ENCODE measurements at regions not wholly inside any gene's neighbourhood (a gene's known extent, or its start where the extent isn't known, plus 50 kb on each side); places are given as distances from the start of the nearest gene placed in this dataset.

GRCh38 chr12:24102676-24103075 lies 153.2 kb upstream of the SOX5 start:
- H3K9me2 ChIP-seq (ENCODE audit: insufficient read depth): no peaks in the 10 kb centered on the region
- no peaks in the 10 kb centered on the region for H3K27me3 ChIP-seq (ENCODE audit: insufficient read depth, low read length)
- H4K20me1 ChIP-seq (ENCODE audit: insufficient read depth): no peaks in the 10 kb centered on the region
- no peaks in the 10 kb centered on the region for H3K36me3 ChIP-seq (ENCODE audit: control insufficient read depth in 1 of 2, insufficient read depth in 2 of 2, low read length in 2 of 2)
- TF ChIP-seq EZH2 (IDR thresholded peaks at IDR 0.05) (no peak), SP1 (IDR thresholded peaks at IDR 0.05; ENCODE audit: low read depth) (no peak), ZFX (IDR thresholded peaks at IDR 0.05) (no peak), CEBPB (IDR thresholded peaks at IDR 0.05; ENCODE audit: low read depth) (no peak), POLR2A (IDR thresholded peaks at IDR 0.05; ENCODE audit: borderline replicate concordance, extremely low read depth, insufficient read depth, insufficient read length) (no peak), RAD21 (IDR thresholded peaks at IDR 0.05; ENCODE audit: low read depth) (no peak), EGR1 (IDR thresholded peaks at IDR 0.05; ENCODE audit: low read depth) (no peak), EZH2phosphoT487 (IDR thresholded peaks at IDR 0.05; ENCODE audit: borderline replicate concordance) (no peak), REST (IDR thresholded peaks at IDR 0.05; ENCODE audit: low read depth) (no peak), ELF1 (IDR thresholded peaks at IDR 0.05; ENCODE audit: borderline replicate concordance, low read depth) (no peak), ZNF274 (IDR thresholded peaks at IDR 0.05; ENCODE audit: low read depth, low read length) (no peak), YY1 (IDR thresholded peaks at IDR 0.05; ENCODE audit: extremely low read depth, insufficient replicate concordance, low read depth, low read length) (no peak), POLR2AphosphoS5 (IDR thresholded peaks at IDR 0.05; ENCODE audit: low read depth, low read length) (no peak), TCF7L2 (IDR thresholded peaks at IDR 0.05; ENCODE audit: borderline replicate concordance, extremely low read depth, insufficient read depth, insufficient read length) (no peak)
- TF ChIP-seq, protein P1, sequence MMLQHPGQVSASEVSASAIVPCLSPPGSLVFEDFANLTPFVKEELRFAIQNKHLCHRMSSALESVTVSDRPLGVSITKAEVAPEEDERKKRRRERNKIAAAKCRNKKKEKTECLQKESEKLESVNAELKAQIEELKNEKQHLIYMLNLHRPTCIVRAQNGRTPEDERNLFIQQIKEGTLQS (IDR thresholded peaks at IDR 0.05): no peak
- TF ChIP-seq, protein P2, sequence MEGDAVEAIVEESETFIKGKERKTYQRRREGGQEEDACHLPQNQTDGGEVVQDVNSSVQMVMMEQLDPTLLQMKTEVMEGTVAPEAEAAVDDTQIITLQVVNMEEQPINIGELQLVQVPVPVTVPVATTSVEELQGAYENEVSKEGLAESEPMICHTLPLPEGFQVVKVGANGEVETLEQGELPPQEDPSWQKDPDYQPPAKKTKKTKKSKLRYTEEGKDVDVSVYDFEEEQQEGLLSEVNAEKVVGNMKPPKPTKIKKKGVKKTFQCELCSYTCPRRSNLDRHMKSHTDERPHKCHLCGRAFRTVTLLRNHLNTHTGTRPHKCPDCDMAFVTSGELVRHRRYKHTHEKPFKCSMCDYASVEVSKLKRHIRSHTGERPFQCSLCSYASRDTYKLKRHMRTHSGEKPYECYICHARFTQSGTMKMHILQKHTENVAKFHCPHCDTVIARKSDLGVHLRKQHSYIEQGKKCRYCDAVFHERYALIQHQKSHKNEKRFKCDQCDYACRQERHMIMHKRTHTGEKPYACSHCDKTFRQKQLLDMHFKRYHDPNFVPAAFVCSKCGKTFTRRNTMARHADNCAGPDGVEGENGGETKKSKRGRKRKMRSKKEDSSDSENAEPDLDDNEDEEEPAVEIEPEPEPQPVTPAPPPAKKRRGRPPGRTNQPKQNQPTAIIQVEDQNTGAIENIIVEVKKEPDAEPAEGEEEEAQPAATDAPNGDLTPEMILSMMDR (IDR thresholded peaks at IDR 0.05 in 2 of 3, conservative IDR thresholded peaks at IDR 0.05 in 1 of 3; ENCODE audit: borderline replicate concordance in 1 of 3, insufficient read depth in 1 of 3, low read depth in 2 of 3, low read length in 2 of 3): no peak
- TF ChIP-seq, protein P3, sequence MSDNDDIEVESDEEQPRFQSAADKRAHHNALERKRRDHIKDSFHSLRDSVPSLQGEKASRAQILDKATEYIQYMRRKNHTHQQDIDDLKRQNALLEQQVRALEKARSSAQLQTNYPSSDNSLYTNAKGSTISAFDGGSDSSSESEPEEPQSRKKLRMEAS (IDR thresholded peaks at IDR 0.05): no peak
- TF ChIP-seq, protein P4, sequence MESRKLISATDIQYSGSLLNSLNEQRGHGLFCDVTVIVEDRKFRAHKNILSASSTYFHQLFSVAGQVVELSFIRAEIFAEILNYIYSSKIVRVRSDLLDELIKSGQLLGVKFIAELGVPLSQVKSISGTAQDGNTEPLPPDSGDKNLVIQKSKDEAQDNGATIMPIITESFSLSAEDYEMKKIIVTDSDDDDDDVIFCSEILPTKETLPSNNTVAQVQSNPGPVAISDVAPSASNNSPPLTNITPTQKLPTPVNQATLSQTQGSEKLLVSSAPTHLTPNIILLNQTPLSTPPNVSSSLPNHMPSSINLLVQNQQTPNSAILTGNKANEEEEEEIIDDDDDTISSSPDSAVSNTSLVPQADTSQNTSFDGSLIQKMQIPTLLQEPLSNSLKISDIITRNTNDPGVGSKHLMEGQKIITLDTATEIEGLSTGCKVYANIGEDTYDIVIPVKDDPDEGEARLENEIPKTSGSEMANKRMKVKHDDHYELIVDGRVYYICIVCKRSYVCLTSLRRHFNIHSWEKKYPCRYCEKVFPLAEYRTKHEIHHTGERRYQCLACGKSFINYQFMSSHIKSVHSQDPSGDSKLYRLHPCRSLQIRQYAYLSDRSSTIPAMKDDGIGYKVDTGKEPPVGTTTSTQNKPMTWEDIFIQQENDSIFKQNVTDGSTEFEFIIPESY (IDR thresholded peaks at IDR 0.05; ENCODE audit: extremely low read depth, insufficient replicate concordance, low read length): no peak
- peaks cover 13 to 24% of the 10 kb centered on the region in 2 experiments; a peak in 2 of 4 replicates for H3K9me3 ChIP-seq (ENCODE audit: control insufficient read depth in 1 of 2, insufficient read depth in 1 of 2, low read depth in 1 of 2, low read length in 2 of 2)
- no peaks in the 10 kb centered on the region for H3K4me1 ChIP-seq (ENCODE audit: control insufficient read depth in 1 of 2, insufficient read depth in 2 of 2, low read length in 2 of 2)
- H3K27ac ChIP-seq (ENCODE audit: low read depth, low read length): no peak overlapping the region
- no peaks in the 10 kb centered on the region for H3K79me2 ChIP-seq (ENCODE audit: insufficient read depth, low read length)
- ChIA-PET RAD21 (ENCODE audit: low non-redundant PET in 1 of 2, low total read pairs in 2 of 2, uncharacterized antibody in 2 of 2, unreplicated experiment in 2 of 2) (no interaction called here), CTCF (no interaction called here), POLR2A (no interaction called here)
- DNase-seq (ENCODE audit: low read depth, low spot score): no peak
- H3K4me2 ChIP-seq (ENCODE audit: low read length): no peak overlapping the region
- ATAC-seq: no peak
- no TSS peak for BruUV-seq (replicated peaks)
- H3K4me3 ChIP-seq (replicated peaks in 1 of 2; ENCODE audit: low read depth in 1 of 2, low read length in 2 of 2): no peak overlapping the region
- H2AFZ ChIP-seq (ENCODE audit: low read depth, low read length, poor library complexity, severe bottlenecking): no peak overlapping the region
- H3K9ac ChIP-seq (ENCODE audit: low read length): no peak overlapping the region
- intact Hi-C loops (cut with micrococcal nuclease): no loop called here

Data from HCT116 (cell line).